HG02642 (cell line): ENCODE measurements at regions not wholly inside any gene's neighbourhood (a gene's known extent, or its start where the extent isn't known, plus 50 kb on each side); places are given as distances from the start of the nearest gene placed in this dataset.
"Not testable (repeated sequence)": the region's sequence is repeated elsewhere in the genome, so short reads cannot be mapped to it uniquely, and the experiment has no call there.

ENCODE experiments used
- ATAC-seq: cut with Tn5 transposase; IDR thresholded peaks from one replicate; pipeline ENCODE4 v1.9.1; 2021; ENCODE audit warnings: mild to moderate bottlenecking; ENCODE audit not compliant: unreplicated experiment, poor library complexity

- ATAC-seq, result not testable (repeated sequence)
These were observed 63.3 kb upstream of the CEP78 start for GRCh38 chr9:78172610-78173009.

GRCh38 chr9:78171651-78172050 lies 64.2 kb upstream of the CEP78 start:
- ATAC-seq, result no peak

- ATAC-seq, result no peak
These were observed 66.8 kb upstream of the CEP78 start for GRCh38 chr9:78169125-78169524.

- ATAC-seq, result no peak
These were observed 68.5 kb upstream of the CEP78 start for GRCh38 chr9:78167356-78167755.

GRCh38 chr9:78163834-78164233 lies 72.0 kb upstream of the CEP78 start:
- no peak for ATAC-seq

GRCh38 chr9:78158286-78158685 lies 77.6 kb upstream of the CEP78 start:
- ATAC-seq, result no peak

- ATAC-seq, result no peak
These were observed 84.9 kb upstream of the CEP78 start for GRCh38 chr9:78150983-78151356.

- no peak for ATAC-seq
These were observed 85.4 kb upstream of the CEP78 start for GRCh38 chr9:78150312-78150982.

- ATAC-seq, result no peak
These were observed 86.1 kb upstream of the CEP78 start for GRCh38 chr9:78149702-78150291.

- no peak for ATAC-seq
These were observed 89.6 kb upstream of the CEP78 start for GRCh38 chr9:78146241-78146640.

- no peak for ATAC-seq
These were observed 91.1 kb upstream of the CEP78 start for GRCh38 chr9:78144663-78145377.

- no peak for ATAC-seq
These were observed 91.9 kb upstream of the CEP78 start for GRCh38 chr9:78144008-78144381.

GRCh38 chr9:78143281-78144007 lies 92.4 kb upstream of the CEP78 start:
- no peak for ATAC-seq

GRCh38 chr9:78142264-78142663 lies 93.6 kb upstream of the CEP78 start:
- ATAC-seq, result not testable (repeated sequence)

- ATAC-seq, result no peak
These were observed 102.1 kb upstream of the CEP78 start for GRCh38 chr9:78133751-78134150.

- ATAC-seq, result no peak
These were observed 101.1 kb upstream of the GNAQ start for GRCh38 chr9:78132701-78133058.

GRCh38 chr9:78131969-78132700 lies 100.5 kb upstream of the GNAQ start:
- ATAC-seq, result no peak

GRCh38 chr9:78130853-78131252 lies 99.2 kb upstream of the GNAQ start:
- no peak for ATAC-seq

- no peak for ATAC-seq
These were observed 98.4 kb upstream of the GNAQ start for GRCh38 chr9:78130004-78130403.
